ENCODE measurements at regions not wholly inside any gene's neighbourhood (a gene's known extent, or its start where the extent isn't known, plus 50 kb on each side); places are given as distances from the start of the nearest gene placed in this dataset.

DNA sequence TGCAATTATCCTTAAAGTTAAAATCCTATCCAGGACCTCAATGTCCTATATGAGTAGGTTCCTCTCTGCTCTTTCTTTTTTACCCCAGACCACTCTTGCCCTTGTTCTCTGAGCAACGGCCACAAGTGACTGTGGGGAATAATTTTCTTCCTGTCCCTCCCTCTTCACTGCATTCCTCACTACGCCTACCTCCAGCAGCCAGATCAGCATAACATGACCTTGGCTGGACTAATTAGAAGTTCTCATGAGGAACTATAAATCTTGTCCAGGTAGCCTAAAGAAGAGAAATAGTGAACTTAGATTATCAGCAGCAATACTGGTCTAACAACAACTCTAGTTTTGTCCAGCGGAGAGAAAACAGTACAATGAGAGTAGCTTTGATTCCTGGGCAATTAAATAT, 643.8 kb upstream of the KLHL29 start:
- TF ChIP-seq POLR2A (IDR thresholded peaks at IDR 0.05) = no peak
- TF ChIP-seq, protein P1, sequence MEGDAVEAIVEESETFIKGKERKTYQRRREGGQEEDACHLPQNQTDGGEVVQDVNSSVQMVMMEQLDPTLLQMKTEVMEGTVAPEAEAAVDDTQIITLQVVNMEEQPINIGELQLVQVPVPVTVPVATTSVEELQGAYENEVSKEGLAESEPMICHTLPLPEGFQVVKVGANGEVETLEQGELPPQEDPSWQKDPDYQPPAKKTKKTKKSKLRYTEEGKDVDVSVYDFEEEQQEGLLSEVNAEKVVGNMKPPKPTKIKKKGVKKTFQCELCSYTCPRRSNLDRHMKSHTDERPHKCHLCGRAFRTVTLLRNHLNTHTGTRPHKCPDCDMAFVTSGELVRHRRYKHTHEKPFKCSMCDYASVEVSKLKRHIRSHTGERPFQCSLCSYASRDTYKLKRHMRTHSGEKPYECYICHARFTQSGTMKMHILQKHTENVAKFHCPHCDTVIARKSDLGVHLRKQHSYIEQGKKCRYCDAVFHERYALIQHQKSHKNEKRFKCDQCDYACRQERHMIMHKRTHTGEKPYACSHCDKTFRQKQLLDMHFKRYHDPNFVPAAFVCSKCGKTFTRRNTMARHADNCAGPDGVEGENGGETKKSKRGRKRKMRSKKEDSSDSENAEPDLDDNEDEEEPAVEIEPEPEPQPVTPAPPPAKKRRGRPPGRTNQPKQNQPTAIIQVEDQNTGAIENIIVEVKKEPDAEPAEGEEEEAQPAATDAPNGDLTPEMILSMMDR (IDR thresholded peaks at IDR 0.05 in 4 of 5, conservative IDR thresholded peaks at IDR 0.05 in 1 of 5) = no peak
- Histone ChIP-seq H3K27ac (no peak overlapping the region), H3K27me3 (no peaks in the 10 kb centered on the region), H3K4me1 (no peaks in the 10 kb centered on the region), H3K36me3 (no peaks in the 10 kb centered on the region), H3K4me3 (no peak overlapping the region), H3K9me3 (no peaks in the 10 kb centered on the region)
- in situ Hi-C loops (cut with MboI; ENCODE audit: low sequenced_read_pairs in 4 of 4) = no loop called here
- DNase-seq (no peak), ATAC-seq (no peak)
- intact Hi-C loops (cut with DNase I; ENCODE audit: low total_unique reads) = no loop called here

- in situ Hi-C loops (cut with MboI; ENCODE audit: low sequenced_read_pairs in 4 of 4) = no loop called here
- Histone ChIP-seq H3K27ac (no peak overlapping the region), H3K4me1 (no peaks in the 10 kb centered on the region), H3K27me3 (no peaks in the 10 kb centered on the region), H3K9me3 (no peaks in the 10 kb centered on the region), H3K4me3 (no peak overlapping the region), H3K36me3 (no peaks in the 10 kb centered on the region)
- intact Hi-C loops (cut with DNase I; ENCODE audit: low total_unique reads) = no loop called here
- DNase-seq (no peak), ATAC-seq (no peak)
- no peak for TF ChIP-seq POLR2A (IDR thresholded peaks at IDR 0.05)
- TF ChIP-seq, protein P1 (IDR thresholded peaks at IDR 0.05 in 4 of 5, conservative IDR thresholded peaks at IDR 0.05 in 1 of 5) = no peak
Measured at GRCh38 chr2:22748909-22749308, 636.1 kb upstream of the KLHL29 start.

DNA sequence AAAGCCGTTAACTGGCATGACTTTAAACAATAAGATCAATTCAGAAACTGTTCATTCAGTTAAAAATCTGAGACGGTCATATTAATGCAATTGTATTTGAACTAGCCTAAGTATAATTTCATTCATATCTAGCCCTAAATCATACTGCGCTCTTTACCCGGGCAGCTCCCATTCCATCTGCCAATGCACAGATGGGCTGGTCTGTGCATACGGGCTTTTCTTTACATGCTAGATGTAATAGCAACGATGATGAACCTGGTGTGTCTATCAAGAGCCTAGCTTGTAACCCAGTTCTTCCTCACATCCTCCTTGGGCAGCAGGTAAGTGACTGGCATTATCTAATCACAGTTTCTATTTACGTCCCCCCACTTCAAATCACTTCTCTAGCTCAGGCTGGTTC, 631.5 kb upstream of the KLHL29 start:
- H3K4me3 ChIP-seq = no peak overlapping the region
- no peaks in the 10 kb centered on the region for H3K27me3 ChIP-seq
- no peak overlapping the region for H3K27ac ChIP-seq
- ATAC-seq (no peak), DNase-seq (no peak)
- H3K9me3 ChIP-seq = no peaks in the 10 kb centered on the region
- no peaks in the 10 kb centered on the region for H3K36me3 ChIP-seq
- TF ChIP-seq POLR2A (IDR thresholded peaks at IDR 0.05) = no peak
- intact Hi-C loops (cut with DNase I; ENCODE audit: low total_unique reads) = no loop called here
- H3K4me1 ChIP-seq = no peaks in the 10 kb centered on the region
- in situ Hi-C loops (cut with MboI; ENCODE audit: low sequenced_read_pairs in 4 of 4) = no loop called here

DNA sequence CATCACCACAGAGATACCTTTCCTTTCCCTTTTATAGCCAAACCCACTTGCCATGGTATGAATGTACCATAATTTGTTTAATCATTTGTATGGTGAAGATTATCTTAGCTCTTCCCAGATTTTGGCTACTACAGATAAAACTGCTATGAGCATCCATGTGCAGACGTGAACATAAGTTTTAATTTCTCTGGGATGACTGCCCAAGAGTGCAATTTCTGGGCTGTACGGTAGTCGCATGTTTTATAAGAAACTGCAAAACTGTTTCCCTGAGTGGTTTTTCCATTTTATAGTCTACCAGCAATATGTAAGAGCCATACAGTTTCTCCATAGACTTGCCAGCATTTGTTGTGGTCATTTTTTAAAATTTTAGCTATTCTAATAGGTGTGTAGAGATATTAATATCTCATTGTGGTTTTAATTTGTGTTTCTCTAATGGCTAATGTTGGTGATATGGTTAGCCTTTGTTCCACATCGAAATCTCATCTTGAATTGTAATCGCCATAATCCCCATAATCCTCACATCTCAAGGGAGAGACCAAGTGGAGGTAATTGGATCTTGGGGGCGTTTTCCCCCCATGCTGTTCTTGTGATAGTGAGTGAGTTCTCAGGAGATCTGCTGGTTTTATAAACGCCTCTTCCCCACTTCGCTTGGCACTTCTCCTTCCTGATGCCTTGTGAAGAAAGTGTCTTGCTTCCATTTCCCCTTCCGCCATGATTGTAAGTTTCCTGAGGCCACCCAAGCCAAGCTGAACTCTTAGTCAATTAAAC, 628.5 kb upstream of the KLHL29 start:
- Histone ChIP-seq H3K4me1 (no peaks in the 10 kb centered on the region), H3K4me3 (no peak overlapping the region), H3K36me3 (no peaks in the 10 kb centered on the region), H3K27ac (no peak overlapping the region), H3K9me3 (no peaks in the 10 kb centered on the region), H3K27me3 (no peaks in the 10 kb centered on the region)
- intact Hi-C loops (cut with DNase I; ENCODE audit: low total_unique reads) = no loop called here
- no peak for ATAC-seq
- no peak for TF ChIP-seq POLR2A (IDR thresholded peaks at IDR 0.05)
- TF ChIP-seq, protein P1 (IDR thresholded peaks at IDR 0.05 in 4 of 5, conservative IDR thresholded peaks at IDR 0.05 in 1 of 5) = no peak
- DNase-seq = no peak
- in situ Hi-C loops (cut with MboI; ENCODE audit: low sequenced_read_pairs in 4 of 4) = no loop called here

DNA sequence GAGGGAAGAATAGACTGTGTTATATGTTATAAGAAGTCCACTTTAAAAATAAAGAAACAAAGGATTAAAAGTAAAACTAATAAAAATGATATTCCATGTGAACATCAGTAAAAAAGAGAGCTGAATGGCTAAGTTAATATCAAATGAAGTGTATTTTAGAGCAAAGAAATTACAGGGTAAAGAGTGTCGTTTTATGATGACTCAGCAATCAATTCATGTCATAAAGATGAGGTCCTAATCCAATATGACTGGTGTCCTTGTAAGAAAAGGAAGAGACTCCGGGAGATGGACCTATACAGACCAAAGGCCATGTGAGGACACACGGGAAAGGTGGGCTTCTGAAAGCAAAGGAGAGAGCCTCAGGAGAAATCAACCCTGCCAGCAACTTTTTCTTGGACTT, 615.5 kb upstream of the KLHL29 start:
- H3K27me3 ChIP-seq = no peaks in the 10 kb centered on the region
- intact Hi-C loops (cut with DNase I; ENCODE audit: low total_unique reads) (no loop called here), in situ Hi-C loops (cut with MboI; ENCODE audit: low sequenced_read_pairs in 4 of 4) (no loop called here)
- H3K36me3 ChIP-seq = no peaks in the 10 kb centered on the region
- DNase-seq (no peak), ATAC-seq (no peak)
- TF ChIP-seq, protein P1 (IDR thresholded peaks at IDR 0.05 in 4 of 5, conservative IDR thresholded peaks at IDR 0.05 in 1 of 5) = no peak
- TF ChIP-seq POLR2A (IDR thresholded peaks at IDR 0.05) = no peak
- no peak overlapping the region for H3K27ac ChIP-seq
- H3K9me3 ChIP-seq = no peaks in the 10 kb centered on the region
- H3K4me3 ChIP-seq = no peak overlapping the region
- no peaks in the 10 kb centered on the region for H3K4me1 ChIP-seq

Measured in gastrocnemius medialis (tissue), 4 donors.